ENCODE measurements at regions not wholly inside any gene's neighbourhood (a gene's known extent, or its start where the extent isn't known, plus 50 kb on each side); places are given as distances from the start of the nearest gene placed in this dataset.
"Not testable (repeated sequence)": the region's sequence is repeated elsewhere in the genome, so short reads cannot be mapped to it uniquely, and the experiment has no call there.

DNA sequence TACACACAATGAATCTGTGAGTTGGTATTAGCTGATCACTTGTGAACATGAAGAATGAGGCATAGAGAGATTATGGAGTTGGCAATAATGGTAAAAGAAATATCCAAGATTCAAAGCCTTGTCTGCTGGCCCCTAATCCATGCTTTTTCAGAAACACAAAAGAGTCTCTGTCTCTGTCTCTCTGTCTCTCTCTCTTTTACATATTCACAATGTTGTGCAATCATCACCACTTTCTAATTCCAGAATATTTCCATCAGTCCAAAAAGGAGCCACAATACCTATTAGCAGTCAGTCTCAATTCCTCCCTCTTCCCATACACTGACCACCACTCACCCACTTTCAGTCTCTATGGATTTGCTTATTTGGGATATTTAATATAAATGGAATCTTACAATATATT is 370.1 kb upstream of the CDH8 start:
- no peak for FAIRE-seq

DNA sequence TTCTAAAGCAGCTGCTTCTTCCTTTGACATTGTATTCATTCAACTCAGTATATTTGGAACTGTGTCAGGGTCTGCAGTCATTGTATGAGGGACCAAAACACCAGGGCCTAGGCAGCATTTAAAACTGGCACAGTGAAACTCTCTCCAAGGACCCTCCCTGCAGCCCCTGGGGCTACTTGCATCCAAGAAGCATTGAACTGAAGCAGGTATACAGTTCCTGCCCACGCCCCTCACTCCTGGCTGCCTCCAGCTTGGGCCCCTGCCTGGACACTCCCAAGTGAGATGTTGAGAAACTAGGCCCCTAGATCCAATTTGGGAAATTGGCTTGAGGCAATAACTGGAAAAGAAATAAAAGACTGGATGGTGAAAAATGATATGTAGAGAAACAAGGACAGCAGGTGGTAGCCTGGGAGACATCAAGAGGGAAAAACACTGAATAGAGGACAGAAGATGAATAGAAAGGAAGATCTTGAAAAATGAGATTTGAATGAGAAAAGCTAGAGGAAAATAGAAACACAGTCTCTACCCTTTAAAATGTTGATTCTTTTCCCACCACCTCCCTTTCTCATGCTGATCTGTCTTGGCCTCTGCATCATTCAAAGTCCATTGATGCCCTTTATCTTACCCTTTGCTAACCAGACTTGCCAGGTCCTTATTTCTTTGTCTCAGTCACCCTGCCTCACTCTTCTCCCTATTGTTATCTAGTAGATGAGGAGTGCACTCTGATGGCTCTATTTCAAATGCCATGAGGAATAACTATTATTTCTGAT is 368.8 kb upstream of the CDH8 start:
- no peak for FAIRE-seq

DNA sequence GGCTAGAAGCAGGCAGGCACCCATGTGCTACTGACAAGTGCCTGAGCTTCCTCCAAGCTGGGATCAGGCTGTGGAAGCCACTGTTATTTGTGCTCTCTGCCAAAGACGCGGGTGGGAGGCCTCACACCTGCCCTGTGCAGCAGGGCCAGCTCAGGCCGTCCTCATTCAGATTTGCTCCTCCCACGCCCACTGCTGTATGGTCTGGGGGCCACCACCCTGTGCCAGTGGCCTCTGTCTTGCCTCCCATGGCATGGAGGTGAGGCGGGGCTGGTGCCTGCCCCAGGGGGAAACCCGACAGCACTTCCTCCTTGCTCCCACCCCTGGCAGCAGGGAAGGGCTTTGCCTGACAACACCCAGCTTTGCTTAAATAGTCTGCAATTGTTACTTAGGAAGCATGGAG is 356.5 kb upstream of the CDH8 start:
- FAIRE-seq = no peak

- FAIRE-seq = no peak
Measured at GRCh38 chr16:62391940-62392339, 355.7 kb upstream of the CDH8 start.

GRCh38 chr16:62391134-62391533 is 354.9 kb upstream of the CDH8 start:
- no peak for FAIRE-seq

GRCh38 chr16:62390214-62390613 is 354.0 kb upstream of the CDH8 start:
- no peak for FAIRE-seq

- FAIRE-seq = no peak
Measured at GRCh38 chr16:62386411-62386810, 350.2 kb upstream of the CDH8 start.

- no peak for FAIRE-seq
Measured at GRCh38 chr16:62383941-62384340, 347.7 kb upstream of the CDH8 start.

DNA sequence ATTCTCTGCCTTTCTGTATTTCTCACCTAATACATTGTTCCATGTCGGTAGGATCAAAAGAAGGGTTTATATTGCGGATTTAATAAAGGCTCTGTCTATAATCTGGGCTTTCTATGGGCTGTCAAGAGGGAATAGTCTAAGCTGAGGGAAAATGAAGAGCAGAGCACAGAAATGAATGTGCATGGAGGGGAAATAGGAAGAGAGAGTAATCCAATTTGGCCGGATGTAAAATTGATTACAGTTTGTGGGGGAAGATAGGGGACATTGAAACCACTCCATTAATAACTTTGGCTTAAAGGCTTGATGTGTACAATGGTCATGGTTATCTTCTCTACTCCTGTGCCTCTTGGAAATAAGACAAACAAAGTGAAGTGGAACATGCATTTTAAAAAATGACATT is 334.2 kb upstream of the CDH8 start:
- FAIRE-seq = no peak

DNA sequence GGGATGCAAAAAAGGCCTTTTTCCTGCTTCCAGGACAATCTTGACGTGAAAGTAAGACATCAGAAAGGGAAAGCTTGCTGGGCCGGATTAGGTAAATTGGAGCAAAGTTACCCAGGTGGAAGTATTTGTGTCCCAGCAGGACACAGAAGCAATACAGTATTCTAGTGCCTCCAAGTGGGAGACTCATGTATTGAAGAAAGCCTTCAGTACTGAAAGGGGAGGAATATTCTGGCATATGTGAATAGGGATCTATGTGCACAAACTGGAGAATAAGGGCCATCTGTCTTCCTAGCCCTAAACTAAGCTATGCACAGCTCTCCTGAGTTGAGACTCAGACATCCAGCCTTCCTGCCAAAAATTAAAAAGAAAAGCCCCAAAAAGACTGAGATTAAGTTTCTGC is 327.3 kb upstream of the CDH8 start:
- no peak for FAIRE-seq

- no peak for FAIRE-seq
Measured at GRCh38 chr16:62353355-62353754, 317.1 kb upstream of the CDH8 start.

- no peak for FAIRE-seq
Measured at GRCh38 chr16:62342216-62342615, 306.0 kb upstream of the CDH8 start.

DNA sequence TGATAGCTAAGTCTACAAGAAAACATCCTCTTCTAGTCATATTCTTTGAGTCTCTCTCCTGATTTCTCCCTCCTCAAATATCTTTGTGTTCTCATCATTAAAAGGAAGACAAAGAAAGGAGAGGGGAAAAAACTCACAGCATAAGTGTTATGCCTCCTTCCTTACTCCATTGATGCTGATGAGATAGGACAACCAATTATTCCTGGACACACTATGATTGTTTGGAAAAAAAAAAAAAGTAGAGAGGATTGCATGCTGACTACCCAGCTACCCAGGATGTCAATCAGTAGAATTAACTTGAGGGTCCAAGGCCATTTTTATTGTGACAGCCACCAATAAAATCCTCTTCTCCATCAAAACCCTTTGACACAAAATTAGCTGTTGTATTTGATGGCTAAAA is 299.1 kb upstream of the CDH8 start:
- FAIRE-seq = no peak

DNA sequence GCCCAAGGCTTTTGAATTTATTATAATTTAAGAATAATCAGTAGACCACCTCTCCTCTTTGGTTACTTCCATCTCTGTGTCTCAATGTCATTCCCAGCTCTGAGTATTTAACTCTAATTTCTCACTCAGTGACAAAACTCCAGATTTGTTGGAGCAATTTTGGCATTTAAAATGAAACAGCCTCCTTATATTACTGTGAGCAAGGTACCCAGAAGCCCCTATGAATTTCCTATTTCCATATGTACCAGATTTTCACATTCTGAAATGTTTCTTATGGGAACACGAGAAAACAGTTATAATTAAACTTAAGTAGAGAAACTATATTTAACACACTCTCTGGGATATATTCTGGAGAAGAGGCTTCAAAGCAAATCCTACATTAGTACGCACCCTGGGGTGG is 285.4 kb upstream of the CDH8 start:
- FAIRE-seq = no peak

DNA sequence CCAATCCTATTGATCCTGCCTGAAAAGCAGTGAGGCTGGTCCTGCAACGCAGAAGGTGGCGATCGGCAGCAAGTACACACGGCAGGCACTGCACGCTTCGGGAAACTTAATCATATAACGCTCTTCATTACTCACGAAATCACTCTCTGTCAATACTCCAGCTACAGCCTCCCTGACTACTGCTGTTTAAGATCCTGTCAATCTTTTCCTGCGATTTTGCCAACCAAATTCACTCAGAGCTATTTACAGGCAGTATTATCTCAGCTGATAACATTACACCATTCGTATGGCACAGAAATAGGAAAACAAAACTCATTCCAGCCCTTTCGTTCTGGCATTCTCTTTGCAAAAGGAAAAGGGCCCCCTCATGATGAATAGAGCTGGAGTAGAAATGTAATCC is 262.4 kb upstream of the CDH8 start:
- FAIRE-seq = no peak

- no peak for FAIRE-seq
Measured at GRCh38 chr16:62294213-62294972, 258.2 kb upstream of the CDH8 start.

DNA sequence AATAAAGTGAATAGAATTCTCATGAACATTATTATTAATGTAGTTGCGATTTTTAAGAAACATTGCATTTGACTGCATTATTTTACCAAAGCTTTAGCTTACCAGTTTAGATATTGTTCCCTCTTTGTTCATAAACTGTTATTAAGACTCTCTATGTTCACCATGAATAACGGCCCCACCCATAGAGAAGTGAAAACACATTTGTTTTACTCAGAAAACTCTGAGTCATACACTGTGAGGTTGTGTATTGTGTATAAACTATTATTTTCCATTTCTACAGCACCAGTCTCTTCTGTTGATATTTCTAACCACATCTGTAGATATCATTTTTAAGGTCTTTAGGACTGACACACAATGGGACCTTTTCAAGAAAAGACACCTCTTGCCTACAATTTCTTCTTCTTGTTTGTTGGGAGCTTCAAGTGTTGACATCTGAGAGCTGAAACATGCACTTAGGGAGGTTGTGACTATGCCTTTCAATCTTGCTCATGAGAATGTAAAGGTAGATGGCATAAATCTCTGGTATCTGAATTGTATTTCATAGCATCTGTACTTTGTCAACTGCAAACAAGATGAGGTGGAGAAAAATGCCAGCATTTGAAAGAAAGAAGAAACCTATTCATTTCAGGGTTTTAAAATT is 252.9 kb upstream of the CDH8 start:
- no peak for FAIRE-seq

DNA sequence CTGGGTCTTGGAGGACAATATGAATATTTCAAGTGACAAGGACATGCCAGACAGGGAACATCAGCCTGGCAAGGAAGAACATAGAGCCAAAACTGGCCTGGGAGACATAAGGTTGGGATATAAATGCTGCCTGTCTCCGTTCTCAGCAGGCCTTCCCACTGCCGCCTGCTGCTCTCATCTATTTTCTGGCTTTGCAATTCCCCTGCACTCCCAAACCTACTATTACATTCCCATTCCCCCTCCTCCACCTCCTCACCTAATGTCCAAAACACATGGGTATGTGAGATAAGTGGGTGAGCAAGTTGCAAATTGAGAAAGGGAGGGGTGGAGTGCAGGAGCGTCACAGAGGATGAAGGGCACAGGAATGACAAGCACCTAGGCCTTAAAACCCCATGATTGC is 244.3 kb upstream of the CDH8 start:
- no peak for FAIRE-seq

DNA sequence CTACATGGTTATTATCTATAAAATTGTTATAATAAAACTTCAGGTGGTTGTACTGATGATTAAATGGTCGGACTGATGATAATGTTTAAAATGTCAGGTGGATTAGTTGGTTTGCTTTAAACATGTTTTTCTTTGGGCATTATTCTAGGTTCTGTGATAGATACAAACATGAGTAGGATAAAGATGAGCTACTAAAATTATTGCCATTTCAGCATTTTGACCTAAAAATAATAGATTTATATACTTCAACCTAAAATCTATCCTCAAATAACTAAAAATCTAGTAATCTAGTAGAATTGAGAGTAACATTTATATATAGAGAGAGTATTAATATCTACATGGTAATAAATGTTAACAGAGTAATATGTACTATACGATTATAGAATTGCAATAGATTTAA is 241.7 kb upstream of the CDH8 start:
- FAIRE-seq = no peak

GRCh38 chr16:62276637-62277036 is 240.4 kb upstream of the CDH8 start:
- no peak for FAIRE-seq

DNA sequence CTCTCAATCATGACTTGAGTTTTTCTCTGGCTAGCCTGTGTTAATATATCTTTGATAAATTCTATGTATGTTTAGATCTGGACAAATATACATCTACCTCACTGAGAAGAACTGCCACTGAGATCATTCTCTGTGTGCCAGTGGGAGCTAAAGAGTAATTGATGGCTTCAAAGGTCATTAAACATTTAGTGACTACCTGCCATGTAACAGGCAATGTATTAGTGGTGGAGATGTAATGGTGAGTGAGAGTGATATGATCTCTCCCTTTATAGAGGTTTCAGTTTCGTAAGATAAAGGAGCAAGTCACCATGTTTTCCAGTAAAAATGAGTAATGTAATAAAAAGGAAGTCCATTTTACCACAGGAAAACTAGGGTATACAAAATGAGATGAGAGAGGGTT is 235.8 kb upstream of the CDH8 start:
- FAIRE-seq = no peak

DNA sequence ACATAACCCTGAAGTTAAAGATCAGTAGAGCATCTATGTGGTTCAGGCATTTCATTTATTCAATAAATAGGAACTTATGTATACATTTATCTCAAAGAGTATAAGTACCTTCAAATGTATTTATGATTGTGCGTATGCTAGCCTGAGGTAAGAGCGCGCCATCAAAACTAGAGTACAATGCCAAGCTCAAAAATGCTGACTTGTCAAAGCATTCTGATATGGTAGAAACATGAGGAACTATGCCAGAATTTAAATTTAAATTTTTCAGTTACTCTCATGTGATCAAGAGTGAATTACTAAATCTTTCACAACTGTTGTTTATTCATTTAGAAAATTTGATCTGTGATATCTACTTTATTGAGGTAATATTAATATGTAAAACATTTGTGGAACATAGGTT is 225.5 kb upstream of the CDH8 start:
- FAIRE-seq = no peak

DNA sequence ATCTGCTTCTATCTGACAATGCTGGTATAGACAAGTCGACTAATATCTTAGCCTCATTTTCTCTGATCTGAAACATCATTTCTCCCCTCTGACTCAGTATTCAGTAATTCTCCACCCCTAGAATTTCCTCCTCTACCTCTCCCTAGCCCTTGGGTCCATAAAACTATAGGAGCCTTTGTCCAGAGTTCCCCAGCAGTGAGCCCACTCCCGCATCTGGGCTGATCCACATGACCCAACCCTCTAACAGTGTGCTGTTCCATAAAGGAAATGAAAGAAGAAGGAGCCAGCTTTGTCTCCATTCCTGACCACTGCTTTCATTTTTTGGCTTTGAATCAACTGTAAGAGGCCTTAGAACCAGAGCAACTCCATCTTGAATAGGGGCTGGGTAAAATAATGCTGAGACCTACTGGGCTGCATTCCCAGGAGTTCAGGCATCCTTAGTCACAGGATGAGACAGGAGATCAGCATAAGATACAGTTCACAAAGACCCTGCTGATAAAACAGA is 222.7 kb upstream of the CDH8 start:
- FAIRE-seq = not testable (repeated sequence)

DNA sequence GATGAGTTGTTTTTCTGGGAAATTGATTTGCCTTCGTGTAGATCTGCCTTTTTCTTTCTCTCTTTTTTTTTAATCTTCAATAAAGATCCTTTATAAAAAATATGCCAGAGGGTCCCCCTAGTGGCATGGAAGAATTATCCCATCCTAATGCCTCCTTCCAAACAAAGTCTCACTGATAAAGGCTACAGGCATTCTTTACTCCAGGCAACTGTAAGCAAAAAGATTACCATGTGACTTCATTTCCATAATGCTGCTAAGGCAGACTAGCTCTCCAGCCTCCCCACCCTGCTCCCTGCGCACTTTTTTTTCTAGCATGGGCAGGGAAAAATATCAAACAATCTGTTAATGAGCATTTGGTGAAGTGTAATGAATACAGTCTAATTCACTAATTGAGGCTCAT is 220.2 kb upstream of the CDH8 start:
- FAIRE-seq = no peak

Measured in TTC549 (cell line).